ENCODE measurements at regions not wholly inside any gene's neighbourhood (a gene's known extent, or its start where the extent isn't known, plus 50 kb on each side); places are given as distances from the start of the nearest gene placed in this dataset.

DNA sequence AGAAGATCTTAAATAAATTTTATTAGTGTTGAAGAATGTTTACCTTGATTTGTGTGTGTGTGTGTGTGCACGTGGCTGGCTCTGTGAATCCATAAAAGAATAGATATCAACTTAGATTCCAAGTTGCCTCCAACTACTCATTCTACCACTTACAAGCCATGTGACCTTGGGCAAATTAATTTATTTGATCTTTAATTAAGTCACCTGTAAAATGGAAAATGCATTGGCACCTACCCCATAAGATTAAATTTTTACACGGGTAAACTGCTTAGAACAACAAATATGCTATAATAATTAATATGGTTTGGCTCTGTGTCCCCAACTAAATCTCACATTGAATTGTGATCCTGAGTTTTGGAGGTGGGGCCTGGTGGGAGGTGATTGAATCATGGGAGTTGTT lies 604.9 kb upstream of the NRG3 start (continued):
- TF ChIP-seq FOSL2 (IDR thresholded peaks at IDR 0.05; ENCODE audit: borderline replicate concordance, low read depth), result no peak
- TF ChIP-seq FOXM1 (IDR thresholded peaks at IDR 0.05; ENCODE audit: low read depth), result no peak
- TF ChIP-seq, protein P1, sequence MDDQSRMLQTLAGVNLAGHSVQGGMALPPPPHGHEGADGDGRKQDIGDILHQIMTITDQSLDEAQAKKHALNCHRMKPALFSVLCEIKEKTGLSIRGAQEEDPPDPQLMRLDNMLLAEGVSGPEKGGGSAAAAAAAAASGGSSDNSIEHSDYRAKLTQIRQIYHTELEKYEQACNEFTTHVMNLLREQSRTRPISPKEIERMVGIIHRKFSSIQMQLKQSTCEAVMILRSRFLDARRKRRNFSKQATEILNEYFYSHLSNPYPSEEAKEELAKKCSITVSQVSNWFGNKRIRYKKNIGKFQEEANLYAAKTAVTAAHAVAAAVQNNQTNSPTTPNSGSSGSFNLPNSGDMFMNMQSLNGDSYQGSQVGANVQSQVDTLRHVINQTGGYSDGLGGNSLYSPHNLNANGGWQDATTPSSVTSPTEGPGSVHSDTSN (IDR thresholded peaks at IDR 0.05), result no peak
- TF ChIP-seq YY1 (IDR thresholded peaks at IDR 0.05; ENCODE audit: low read depth), result no peak
- TF ChIP-seq EP300 (IDR thresholded peaks at IDR 0.05; ENCODE audit: borderline replicate concordance in 1 of 2, low read depth in 1 of 2, low read length in 1 of 2), result no peak
- TF ChIP-seq, protein P2, sequence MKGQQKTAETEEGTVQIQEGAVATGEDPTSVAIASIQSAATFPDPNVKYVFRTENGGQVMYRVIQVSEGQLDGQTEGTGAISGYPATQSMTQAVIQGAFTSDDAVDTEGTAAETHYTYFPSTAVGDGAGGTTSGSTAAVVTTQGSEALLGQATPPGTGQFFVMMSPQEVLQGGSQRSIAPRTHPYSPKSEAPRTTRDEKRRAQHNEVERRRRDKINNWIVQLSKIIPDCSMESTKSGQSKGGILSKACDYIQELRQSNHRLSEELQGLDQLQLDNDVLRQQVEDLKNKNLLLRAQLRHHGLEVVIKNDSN (IDR thresholded peaks at IDR 0.05; ENCODE audit: borderline replicate concordance, low read depth), result no peak
- TF ChIP-seq ELF1 (IDR thresholded peaks at IDR 0.05), result no peak
- TF ChIP-seq CHD2 (IDR thresholded peaks at IDR 0.05; ENCODE audit: low read length, partially characterized antibody), result no peak
- TF ChIP-seq, protein P3, sequence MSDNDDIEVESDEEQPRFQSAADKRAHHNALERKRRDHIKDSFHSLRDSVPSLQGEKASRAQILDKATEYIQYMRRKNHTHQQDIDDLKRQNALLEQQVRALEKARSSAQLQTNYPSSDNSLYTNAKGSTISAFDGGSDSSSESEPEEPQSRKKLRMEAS (IDR thresholded peaks at IDR 0.05; ENCODE audit: low read depth), result no peak
- TF ChIP-seq NRF1 (IDR thresholded peaks at IDR 0.05; ENCODE audit: low read depth, low read length), result no peak
- no peak for TF ChIP-seq NFIC (IDR thresholded peaks at IDR 0.05; ENCODE audit: borderline replicate concordance)

DNA sequence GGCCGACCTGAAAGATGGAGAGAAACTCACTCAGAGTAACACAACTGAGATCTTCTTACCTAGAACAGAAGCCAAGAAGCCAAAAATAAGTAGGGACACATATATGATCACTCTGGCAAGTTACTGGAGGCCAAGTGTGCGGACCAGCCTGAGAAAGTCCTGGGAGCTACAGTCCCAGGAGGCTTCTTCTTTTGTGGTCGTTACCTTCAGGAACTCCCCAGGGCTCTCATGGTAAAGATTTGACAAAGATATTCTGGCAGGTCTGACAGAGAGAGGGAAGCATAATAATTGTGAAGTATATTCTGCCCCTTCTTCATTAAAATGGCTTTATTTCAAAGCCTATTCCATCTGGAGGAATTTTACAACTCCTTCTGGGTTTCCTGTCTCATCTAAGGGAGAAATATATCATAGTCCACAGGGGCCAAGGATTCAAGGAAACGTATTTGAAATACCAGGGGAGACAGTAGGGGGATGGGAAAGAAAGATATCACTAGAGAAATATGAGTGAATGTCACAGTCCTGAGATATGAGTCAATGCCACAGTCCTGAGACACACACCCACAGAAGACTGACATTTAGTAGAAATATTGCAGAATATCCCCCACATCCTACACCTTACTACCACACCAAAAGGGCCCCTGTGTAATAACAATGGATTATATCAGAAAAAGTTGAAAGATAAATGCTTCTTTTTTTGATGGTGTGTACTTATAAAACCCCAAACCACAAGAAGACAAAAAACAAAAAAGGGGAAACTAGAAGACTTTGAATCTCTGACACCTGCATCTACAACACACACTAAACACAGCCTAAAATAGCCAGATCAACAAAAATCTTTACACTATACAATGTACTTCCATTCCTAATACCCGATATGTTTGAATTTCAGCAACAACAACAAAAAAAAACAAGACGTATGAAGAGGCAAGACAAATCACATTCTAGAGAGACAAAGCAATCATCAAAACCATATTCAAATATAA lies 594.2 kb upstream of the NRG3 start:
- H3K36me3 ChIP-seq (replicated peaks in 1 of 2; ENCODE audit: control insufficient read depth in 1 of 2, insufficient read depth in 2 of 2, low read length in 1 of 2), result no peaks in the 10 kb centered on the region
- H3K79me2 ChIP-seq (ENCODE audit: insufficient read depth), result no peaks in the 10 kb centered on the region
- no peaks in the 10 kb centered on the region for H3K9me2 ChIP-seq
- no peak for DNase-seq
- 6% methylated on average over 6 of the region's 6 CpGs for WGBS (ENCODE audit: low lambda C conversion rate)
- H3K9me3 ChIP-seq, result no peaks in the 10 kb centered on the region
- no peak overlapping the region for H3K4me2 ChIP-seq
- H3K4me1 ChIP-seq (ENCODE audit: control insufficient read depth in 1 of 2, insufficient read depth in 2 of 2, low read depth in 1 of 2, low read length in 1 of 2), result no peaks in the 10 kb centered on the region
- no peak overlapping the region for H2AFZ ChIP-seq (ENCODE audit: low read depth)
- H4K20me1 ChIP-seq (ENCODE audit: insufficient read depth), result no peaks in the 10 kb centered on the region
- H3K27me3 ChIP-seq (ENCODE audit: insufficient read depth), result no peaks in the 10 kb centered on the region
- ChIA-PET CTCF (no interaction called here), POLR2A (no interaction called here)
- no peak overlapping the region for H3K27ac ChIP-seq (ENCODE audit: low read depth in 2 of 2, low read length in 1 of 2)
- H3F3A ChIP-seq (replicated peaks; ENCODE audit: insufficient read depth), result no peaks in the 10 kb centered on the region
- H3K9ac ChIP-seq, result no peak overlapping the region
- H3K4me3 ChIP-seq (ENCODE audit: low read depth in 2 of 2, low read length in 1 of 2), result no peak overlapping the region
- no peak for TF ChIP-seq EP300 (IDR thresholded peaks at IDR 0.05; ENCODE audit: borderline replicate concordance in 1 of 2, low read depth in 1 of 2, low read length in 1 of 2)
- no peak for TF ChIP-seq TAF1 (IDR thresholded peaks at IDR 0.05; ENCODE audit: borderline replicate concordance, low read depth, low read length)
- TF ChIP-seq ELF1 (IDR thresholded peaks at IDR 0.05), result no peak
- no peak for TF ChIP-seq NRF1 (IDR thresholded peaks at IDR 0.05; ENCODE audit: low read depth, low read length)
- TF ChIP-seq CHD2 (IDR thresholded peaks at IDR 0.05; ENCODE audit: low read length, partially characterized antibody), result no peak
- no peak for TF ChIP-seq SIN3A (IDR thresholded peaks at IDR 0.05; ENCODE audit: borderline replicate concordance, low read depth, low read length)
- TF ChIP-seq, protein P3 (IDR thresholded peaks at IDR 0.05; ENCODE audit: low read depth), result no peak
- no peak for TF ChIP-seq GATA2 (CRISPR knock-in tag; IDR thresholded peaks at IDR 0.05)
- TF ChIP-seq, protein P4, sequence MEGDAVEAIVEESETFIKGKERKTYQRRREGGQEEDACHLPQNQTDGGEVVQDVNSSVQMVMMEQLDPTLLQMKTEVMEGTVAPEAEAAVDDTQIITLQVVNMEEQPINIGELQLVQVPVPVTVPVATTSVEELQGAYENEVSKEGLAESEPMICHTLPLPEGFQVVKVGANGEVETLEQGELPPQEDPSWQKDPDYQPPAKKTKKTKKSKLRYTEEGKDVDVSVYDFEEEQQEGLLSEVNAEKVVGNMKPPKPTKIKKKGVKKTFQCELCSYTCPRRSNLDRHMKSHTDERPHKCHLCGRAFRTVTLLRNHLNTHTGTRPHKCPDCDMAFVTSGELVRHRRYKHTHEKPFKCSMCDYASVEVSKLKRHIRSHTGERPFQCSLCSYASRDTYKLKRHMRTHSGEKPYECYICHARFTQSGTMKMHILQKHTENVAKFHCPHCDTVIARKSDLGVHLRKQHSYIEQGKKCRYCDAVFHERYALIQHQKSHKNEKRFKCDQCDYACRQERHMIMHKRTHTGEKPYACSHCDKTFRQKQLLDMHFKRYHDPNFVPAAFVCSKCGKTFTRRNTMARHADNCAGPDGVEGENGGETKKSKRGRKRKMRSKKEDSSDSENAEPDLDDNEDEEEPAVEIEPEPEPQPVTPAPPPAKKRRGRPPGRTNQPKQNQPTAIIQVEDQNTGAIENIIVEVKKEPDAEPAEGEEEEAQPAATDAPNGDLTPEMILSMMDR (IDR thresholded peaks at IDR 0.05), result no peak
- no peak for TF ChIP-seq RAD21 (IDR thresholded peaks at IDR 0.05; ENCODE audit: low read length)
- no peak for TF ChIP-seq JUND (IDR thresholded peaks at IDR 0.05)
- TF ChIP-seq TEAD4 (IDR thresholded peaks at IDR 0.05; ENCODE audit: borderline replicate concordance, insufficient read depth), result no peak
- no peak for TF ChIP-seq MEF2A (IDR thresholded peaks at IDR 0.05; ENCODE audit: borderline replicate concordance, low read depth)
- TF ChIP-seq GABPA (IDR thresholded peaks at IDR 0.05; ENCODE audit: low read depth), result no peak
- no peak for TF ChIP-seq RXRA (IDR thresholded peaks at IDR 0.05; ENCODE audit: borderline replicate concordance, low read depth)
- TF ChIP-seq MXI1 (IDR thresholded peaks at IDR 0.05; ENCODE audit: low read depth, low read length), result no peak
- TF ChIP-seq, protein P5, sequence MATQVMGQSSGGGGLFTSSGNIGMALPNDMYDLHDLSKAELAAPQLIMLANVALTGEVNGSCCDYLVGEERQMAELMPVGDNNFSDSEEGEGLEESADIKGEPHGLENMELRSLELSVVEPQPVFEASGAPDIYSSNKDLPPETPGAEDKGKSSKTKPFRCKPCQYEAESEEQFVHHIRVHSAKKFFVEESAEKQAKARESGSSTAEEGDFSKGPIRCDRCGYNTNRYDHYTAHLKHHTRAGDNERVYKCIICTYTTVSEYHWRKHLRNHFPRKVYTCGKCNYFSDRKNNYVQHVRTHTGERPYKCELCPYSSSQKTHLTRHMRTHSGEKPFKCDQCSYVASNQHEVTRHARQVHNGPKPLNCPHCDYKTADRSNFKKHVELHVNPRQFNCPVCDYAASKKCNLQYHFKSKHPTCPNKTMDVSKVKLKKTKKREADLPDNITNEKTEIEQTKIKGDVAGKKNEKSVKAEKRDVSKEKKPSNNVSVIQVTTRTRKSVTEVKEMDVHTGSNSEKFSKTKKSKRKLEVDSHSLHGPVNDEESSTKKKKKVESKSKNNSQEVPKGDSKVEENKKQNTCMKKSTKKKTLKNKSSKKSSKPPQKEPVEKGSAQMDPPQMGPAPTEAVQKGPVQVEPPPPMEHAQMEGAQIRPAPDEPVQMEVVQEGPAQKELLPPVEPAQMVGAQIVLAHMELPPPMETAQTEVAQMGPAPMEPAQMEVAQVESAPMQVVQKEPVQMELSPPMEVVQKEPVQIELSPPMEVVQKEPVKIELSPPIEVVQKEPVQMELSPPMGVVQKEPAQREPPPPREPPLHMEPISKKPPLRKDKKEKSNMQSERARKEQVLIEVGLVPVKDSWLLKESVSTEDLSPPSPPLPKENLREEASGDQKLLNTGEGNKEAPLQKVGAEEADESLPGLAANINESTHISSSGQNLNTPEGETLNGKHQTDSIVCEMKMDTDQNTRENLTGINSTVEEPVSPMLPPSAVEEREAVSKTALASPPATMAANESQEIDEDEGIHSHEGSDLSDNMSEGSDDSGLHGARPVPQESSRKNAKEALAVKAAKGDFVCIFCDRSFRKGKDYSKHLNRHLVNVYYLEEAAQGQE (IDR thresholded peaks at IDR 0.05; ENCODE audit: low read depth, low read length), result no peak
